ENCODE measurements at regions not wholly inside any gene's neighbourhood (a gene's known extent, or its start where the extent isn't known, plus 50 kb on each side); places are given as distances from the start of the nearest gene placed in this dataset.
"Not testable (repeated sequence)": the region's sequence is repeated elsewhere in the genome, so short reads cannot be mapped to it uniquely, and the experiment has no call there.

DNA sequence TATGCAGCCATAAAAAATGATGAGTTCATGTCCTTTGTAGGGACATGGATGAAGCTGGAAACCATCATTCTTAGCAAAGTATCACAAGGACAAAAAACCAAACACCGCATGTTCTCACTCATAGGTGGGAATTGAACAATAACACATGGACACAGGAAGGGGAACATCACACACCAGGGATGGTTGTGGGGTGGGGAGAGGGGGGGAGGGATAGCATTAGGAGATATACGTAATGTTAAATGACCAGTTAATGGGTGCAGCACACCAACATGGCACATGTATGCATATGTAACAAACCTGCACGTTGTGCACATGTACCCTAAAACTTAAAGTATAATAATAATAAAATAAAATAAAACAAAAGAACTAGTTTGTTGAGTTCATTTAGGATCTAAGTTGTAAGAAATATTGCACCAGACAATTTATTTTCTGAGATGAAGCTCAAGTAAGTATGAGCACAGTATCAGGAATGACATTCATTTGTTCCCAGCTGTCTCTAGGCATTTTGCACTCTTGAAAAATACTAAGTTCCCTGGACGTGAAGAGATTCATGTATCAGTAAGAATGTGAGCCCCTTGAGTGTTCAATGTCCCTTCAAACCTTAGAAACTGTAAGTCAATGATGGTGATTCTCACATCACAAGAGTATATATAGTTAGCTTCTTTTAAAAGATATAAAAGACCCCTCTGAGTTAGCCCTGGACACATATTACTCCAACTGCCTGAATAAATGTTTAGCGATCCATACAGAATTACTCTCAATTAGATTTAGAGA is 1519.3 kb upstream of the TPTE start:
- not testable (repeated sequence) for DNase-seq

DNA sequence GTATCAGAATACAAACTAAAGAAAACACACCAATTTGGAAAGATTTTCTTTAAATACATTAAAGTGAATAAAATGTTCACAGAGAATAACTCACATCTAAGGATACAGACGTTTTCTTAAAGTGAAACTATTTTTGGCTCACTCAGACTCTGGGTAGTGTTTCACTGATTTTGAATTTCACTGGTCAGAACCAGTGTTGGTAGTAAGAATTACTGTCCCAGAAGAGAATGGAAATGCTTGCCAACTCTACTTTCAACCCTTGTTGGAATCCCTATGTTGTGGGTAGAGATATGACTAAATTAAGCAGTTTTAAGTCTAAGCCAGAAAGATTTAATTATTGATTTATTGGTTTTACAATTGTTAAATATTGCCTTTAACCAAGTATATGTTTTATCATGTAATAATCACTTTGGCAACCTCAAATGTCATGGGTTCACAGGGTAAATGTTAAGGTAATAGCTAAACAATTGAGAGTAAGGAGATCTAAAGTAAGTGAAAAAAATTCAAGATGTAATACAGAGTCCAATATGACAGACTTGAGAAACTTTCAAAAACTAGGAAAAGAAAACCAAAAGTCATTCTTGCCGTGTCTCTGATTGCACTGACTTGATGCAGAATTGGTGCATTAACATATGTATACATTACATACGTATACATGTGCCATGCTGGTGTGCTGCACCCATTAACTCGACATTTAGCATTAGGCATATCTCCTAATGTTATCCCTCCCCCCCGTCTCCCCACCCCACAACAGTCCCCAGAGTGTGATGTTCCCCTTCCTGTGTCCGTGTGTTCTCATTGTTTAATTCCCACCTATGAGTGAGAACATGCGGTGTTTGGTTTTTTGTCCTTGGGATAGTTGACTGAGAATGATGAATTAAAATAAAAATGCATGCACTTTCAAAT is 1517.2 kb upstream of the TPTE start:
- not testable (repeated sequence) for DNase-seq

DNA sequence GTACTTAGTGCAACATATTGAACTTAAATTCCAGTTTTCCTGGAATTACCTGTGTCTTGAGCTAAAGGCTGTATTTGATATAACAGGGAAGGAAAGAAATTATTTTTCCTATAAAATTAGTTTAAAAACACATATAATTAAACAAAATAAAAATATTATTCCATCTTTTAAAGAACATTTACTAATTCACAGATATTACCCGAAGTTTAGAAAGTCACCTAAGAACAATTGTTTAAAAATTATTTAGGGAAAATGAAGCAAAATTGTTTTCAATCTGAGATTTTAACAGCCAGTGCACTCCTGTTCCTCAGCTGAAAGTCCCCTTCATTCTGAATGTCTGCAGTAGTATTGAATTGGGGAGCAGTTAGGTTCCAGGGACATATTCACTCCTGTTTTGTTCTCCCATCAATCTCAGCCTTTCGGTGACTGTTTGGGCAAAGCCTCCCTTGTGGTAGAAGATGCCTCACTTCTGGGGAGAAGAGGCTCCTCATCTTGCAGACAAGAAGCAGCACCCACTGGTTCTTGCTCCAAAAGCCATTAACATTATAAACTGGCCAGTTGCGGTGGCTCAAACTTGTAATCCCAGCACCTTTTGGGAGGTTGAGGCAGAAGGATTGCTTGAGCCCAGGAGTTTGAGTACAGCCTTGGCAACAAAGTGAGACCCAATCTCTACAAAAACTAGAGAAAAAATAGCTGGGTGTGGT is 1516.4 kb upstream of the TPTE start:
- DNase-seq = not testable (repeated sequence)

DNA sequence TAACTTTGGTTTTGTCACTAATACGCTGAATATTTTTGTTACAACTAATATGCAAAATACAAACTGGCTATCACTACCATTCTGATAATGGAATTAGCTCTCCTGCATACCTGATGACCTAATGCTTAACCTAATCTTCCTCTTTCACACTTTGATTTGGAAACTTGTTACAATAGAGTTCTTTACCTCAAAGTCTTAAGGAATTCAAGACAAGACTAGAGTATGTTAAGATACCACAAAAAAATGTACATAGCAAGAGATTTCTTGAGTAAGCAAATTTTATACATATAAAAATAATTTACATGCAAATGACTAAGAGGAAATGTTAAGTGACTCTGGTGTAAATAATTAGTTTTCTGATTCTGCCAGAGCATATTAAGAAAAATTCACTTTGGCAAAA is 1515.7 kb upstream of the TPTE start:
- DNase-seq = not testable (repeated sequence)

DNA sequence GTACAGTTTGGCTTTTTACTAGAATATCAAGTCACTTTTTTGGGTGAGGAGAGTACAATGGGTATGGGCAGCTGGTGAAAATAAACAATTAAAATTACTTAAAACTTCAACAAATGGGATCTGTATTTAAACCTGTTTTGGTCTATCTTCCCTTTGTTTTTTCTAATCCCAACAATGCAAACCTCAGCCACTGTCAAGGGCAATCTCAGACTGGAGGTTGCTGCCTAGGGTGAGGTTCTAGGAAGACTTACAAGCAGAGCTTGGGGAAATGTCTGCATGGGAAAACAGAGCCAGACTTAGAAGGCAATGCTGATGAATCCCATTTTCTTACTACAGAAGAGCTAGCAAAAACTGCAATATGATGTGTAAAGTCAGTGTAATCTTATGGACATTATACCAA is 1515.3 kb upstream of the TPTE start:
- DNase-seq = not testable (repeated sequence)

DNA sequence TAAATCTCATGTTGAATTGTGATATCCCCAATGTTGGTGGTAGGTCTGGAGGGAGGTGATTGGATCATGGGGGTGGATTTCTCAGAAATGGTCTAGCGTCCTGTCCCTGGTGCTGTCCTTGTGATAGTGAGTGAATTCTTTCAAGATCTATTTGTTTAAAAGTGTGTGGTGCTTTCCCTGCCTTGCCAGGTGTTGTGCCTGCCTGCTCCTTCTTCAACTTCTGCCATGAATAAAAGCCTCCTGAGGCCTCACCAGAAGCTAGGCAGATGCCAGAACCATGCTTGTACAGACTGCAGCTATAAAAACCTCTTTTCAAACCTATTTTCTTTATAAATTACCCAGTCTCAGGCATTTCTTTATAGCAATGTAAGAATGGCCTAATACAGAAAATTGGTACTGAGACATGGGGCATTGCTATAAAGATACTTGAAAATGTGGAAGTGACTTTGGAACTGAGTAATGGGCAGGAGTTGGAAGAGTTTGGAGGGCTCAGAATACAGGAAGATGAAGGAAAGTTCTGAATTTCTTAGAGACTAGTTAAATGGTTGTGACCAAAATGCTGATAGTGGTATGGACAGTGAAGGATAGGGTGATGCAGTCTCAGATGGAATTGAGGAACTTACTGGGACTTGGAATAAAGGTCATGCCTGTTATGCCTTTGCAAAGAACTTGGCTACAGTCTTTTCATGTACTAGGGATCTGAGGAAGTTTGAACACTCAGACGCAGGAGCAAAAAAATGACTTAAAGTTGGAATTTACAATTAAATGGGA is 1514.6 kb upstream of the TPTE start:
- not testable (repeated sequence) for DNase-seq

DNA sequence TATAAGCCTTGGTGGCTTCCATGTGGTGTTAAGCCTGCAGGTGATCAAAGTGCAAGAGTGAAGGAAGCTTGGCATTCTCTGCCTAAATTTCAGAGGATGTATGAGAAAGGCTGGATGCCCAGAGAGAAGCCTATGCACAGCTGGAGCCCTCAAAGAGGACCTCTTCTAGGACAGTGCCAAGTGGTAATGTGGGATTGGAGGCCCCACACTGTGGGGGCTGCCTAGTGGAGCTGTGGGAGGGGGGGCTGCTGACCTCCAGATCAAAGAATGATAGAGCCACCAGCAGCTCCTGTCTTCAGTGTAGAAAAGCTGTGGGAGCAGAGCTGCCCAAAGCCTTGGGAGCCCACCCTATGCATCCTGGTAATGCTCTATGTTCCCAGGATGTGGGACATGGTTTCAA is 1512.7 kb upstream of the TPTE start:
- DNase-seq = no peak

DNA sequence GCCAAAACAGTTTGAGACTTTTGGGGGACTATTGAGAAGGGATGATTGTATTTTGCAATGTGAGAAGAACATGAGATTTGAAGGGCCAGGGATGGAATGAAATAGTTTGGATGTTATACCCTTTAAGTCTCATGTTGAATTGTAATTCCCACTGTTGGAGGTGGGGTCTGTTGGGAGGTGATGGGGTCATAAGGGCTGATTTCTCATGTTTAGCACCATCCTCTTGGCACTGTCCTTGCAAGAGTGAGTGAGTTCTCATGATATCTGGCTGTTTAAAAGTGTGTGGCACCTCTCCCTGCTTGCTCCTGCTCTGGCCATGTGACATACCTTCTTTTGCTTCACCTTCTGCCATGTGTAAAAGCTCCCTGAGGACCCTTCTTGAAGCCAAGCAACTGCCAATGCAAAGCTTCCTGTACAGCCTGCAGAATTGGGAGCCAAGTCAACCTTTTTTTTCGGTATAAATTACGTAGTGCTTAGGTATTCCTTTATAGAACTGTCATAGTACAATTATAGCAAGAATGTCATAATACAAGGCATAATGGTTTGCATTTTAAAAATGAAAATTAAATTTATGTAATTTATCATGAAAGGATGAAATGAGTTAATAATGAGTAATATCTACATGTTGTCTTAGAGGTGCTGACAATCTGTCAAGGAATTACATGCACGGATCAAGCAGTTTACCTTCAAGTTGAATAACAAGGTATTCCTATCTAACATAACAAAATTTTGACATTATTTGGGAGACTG is 1511.9 kb upstream of the TPTE start:
- DNase-seq = not testable (repeated sequence)

DNA sequence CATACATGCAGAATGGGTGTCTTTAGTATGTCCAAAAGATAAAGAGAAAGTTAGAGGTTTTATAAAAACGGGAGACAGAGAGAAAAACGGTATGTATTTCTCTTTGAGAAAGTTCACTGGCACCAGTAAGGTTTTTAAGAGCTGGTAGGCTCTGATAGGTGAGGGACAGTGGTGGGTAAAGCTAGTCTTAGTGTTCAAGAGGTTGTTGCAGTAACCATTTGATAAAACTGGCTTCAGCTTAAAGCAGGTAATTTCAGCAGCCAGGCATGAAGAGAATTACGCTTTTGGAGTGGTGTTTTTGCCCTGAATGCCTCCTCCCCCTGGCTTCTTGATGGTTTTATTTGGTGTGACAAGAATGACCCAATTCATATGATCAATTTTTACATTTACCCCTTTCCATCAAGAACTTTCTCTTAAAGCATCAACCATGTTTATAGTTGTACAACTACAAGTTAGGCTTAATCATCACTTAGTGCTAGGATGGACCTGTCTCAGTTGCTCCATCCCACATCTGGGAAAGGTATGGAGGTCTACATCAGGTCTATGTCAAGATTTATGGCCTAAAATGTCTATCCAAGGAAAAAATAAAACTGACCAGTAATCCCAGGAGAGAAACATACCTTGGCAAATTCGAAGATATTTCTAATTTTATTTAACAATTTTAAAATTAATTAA is 1511.1 kb upstream of the TPTE start:
- not testable (repeated sequence) for DNase-seq

DNA sequence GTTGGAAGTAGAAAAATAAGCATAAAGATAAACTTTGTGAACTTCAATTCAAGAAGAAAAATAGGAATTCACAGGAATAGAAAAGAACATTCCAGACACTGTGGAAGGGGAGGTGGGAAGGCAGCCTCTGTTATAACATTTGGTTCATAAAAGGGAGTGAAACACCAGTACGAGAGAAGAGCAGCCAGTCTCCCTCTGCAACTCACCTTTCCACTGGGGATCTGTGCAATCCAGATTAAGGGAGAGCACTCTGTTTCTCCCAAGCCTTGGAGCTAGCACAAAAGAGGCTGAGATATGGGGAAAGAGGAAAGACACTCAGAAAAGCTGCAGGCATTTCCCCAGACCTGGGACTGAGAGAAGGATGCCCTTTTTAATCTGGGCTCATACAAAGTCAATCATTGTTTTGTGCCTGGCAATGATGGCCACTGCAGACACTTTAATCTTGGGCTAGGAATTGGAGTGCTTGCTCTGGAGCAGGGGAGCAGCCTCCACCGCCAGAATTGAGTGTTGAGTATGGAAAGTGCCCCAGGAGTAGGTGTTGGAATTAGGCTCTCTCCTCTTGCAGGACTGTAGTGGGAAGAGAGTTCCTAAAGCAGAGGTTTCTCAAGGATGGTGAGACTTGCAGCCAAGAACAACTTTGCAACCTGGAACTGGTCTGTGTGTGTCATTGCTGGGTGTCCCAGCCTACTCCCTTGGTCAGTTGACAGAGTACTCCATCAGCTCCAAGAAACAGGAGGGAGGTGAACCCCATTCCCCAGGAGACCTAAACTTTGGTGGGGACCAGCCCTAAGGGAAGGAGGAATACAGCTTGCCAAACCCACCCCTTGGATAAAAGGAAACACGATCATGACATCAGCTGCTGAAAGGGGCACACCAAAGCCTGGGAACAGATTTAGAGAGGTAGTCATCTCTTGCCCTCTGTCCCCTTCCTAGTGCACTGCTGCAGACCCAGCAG is 1510.2 kb upstream of the TPTE start:
- not testable (repeated sequence) for DNase-seq

DNA sequence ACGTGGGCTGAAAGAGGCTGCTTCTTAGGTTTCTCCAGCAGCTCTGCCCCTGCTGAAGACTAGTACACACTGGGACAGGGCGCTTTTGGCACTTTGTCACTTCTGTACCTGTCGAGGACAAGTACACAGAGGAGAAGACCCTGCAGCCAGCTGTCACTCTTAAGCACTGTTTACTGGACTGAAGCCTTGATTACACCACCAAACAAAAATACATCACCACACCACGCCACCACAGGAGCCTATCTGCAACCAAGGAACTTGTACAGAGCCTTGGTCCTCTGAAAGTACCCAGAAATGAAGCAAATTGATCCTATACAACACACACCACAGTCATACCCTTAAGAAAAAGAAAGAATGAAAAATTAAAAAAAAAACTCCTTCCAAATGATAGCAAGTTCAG is 1509.5 kb upstream of the TPTE start:
- not testable (repeated sequence) for DNase-seq

DNA sequence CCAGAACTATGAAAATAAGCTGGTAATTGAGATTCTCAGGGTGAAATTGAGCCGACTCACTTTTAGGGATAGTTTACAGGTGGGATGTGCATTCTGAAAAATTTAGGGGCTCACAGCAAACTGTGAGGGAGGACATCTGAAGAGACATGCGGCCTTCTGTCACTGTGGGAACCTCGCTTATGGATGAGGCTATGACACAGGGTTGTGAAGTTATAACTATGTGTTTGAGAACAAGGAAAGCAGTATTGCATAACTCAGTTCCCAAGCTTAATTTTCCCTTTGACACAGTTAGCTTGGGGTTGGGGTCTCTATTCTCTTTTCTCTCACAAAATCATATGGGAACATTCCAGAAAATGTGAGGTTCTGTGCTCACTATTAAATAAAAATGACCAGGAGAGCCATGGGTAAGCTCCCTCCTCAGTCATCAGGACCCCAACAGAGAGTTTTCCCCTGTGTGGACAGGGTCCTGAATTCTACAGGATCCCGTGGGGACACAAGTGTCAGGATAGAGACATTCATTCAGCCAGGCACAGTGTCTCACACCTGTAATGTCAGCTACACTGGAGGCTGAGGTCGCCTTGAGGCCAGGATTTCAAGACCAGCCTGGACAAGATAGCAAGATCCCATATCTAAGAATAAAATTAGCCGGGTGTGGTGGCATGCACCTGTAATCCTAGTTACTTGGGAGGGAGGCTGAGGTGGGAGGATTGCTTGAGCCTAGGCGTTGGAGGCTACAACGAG is 1507.7 kb upstream of the TPTE start:
- DNase-seq = not testable (repeated sequence)

DNA sequence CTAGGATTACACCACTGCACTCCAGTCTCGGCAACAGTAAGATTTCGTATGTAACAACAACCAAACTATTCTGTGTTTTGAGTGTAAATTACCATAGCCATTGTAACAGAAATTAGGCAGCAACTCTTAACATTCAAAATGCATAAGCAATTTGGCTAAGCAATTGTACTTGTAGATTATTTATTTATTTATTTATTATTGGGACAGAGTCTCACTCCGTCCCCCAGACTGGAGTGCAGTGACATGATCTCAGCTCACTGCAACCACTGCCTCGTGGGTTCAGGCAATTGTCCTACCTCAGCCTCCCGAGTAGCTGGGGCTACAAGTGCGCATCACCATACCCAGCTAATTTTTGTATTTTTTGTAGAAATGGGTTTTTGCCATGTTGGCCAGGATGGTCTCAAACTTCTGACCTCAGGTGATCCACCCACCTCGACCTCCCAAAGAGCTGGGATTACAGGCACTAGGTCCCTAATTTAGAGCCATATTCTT is 1507.1 kb upstream of the TPTE start:
- DNase-seq = not testable (repeated sequence)

DNA sequence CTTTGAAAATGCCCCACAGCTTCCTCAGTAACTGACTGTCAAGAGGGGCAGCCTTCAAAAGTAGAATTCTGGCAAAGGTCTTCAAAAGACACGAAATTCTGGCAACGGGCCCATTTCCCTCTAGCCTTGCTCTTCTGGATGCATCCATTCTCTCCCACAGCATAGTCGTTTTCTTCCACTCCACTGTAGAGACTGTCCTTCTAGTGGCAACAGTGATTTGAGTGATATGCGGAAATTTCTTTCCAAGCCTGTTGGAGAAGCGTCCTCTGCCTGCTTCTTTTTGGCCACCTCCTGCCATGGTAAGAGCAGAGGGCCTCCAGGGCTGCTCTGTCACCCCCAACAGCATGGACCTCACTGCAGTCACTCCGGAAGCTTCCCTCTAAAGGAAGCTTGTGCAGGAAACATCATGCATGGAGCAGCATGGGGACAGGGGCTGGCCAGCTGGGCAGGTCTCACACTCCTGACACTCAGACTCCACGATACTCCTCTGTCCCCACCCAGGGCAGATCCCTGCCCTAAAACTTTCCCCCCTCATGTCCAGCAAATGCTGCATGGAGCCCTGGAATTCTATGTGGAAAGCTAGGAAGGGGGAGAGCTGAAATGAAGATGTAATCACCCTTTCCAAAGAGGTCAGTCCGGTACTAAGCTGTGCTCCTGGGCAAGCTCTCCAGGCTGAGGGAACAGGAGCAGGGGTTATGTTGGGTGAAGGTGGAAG is 1505.7 kb upstream of the TPTE start:
- DNase-seq = not testable (repeated sequence)

DNA sequence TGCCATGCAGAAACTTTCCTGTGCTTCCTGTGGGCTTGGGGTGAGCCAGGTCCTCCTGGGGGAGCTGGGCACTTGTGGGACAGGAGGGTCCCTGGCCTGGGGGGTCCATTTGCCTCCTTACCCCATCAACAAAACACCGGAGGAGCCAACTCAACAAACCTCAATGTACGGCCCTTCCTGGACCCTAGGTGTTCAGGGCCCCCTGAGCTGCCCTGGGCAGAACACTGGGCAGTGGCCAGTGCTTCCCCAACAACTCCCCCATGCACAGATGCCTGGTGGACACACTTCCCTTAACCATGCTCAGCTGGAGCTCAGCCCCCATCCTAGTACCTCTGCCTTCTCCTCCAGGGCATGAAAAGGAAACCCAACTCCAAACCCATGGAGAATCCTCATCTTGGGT is 1504.2 kb upstream of the TPTE start:
- DNase-seq = not testable (repeated sequence)

DNA sequence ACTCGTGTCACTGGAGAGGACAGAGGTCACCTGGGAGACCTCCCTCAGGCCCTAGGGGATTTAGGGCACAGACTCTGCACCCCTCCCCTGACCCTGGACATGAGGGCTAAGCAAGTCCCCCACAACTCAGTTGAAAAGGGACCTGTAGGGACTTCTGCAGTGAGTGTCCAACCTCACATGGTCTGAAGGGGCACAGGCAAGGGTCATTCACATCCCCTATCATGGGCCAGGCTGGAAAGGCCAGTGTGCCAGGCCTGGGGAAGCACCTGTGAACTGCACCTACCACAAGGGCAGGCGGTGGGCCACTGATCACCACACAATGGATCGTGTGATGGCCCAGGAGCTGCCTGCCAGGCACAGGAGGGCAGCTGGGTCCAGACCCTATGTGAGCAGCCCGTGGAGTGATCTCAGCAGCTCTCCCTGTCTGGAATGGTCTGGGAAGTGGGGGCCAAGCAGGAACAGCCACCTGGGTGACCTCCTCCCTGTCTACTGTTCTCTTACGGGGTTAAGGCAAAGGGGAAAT is 1502.6 kb upstream of the TPTE start:
- not testable (repeated sequence) for DNase-seq

DNA sequence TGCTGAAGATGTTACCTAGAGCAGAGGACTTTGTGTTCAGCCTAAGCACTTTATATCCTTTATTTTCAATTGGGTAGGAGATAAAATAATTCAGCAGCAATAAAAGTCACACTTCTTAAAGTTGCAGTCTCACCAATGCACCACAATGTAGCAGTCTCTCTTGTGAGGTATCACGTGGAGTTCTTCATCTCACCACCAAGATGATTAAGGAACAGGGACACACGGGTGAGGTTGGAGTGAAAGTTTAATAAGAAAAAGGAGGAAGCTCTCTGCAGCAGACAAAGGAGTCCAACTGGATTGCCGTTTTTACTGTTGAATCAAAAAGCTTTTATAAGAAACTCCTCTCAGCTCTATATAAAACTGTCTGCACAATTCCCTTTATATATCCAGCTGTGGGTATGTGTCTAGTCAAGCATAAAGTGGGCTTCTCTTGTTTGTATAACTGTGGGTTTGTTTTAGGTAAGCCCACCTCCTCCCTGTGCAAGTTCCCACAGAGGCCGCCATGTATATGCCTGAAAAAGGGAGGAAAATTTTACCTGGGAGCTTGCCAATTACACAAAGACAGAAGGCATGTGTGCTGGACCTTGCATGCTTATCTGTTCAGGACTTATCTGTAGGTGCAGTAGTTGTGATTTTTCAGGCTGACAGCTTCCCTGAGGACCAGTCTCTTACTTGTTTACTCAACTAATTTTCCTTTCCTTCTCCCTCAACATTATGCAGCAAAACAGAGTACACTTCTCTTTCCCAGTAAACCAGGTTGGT is 1497.2 kb upstream of the TPTE start:
- not testable (repeated sequence) for DNase-seq
